ENCODE measurements at regions not wholly inside any gene's neighbourhood (a gene's known extent, or its start where the extent isn't known, plus 50 kb on each side); places are given as distances from the start of the nearest gene placed in this dataset.

DNA sequence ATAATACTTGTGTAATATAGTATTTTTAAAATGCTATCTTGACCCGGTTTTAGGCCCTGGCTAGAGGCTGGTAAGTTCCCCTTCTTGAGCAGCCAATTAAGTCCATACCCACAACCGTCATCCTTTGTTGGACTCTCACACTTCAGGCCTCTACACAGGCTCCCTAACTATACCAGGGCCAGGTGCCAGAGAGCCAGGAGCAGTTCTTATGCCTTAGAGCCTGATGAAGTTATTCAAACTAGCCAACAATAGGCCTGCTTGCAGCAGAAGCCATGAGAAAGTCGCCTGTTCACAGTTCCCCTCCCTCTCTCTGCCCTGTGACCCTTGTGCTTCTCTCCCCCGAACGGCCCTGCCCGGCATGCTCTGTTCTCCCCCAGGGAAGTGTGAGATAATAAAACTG, 454.2 kb upstream of the KLHL29 start:
- no peak overlapping the region for H3K56ac ChIP-seq (ENCODE audit: extremely low read depth, insufficient read depth, low read length)
- H2BK5ac ChIP-seq (ENCODE audit: low read depth, low read length, poor library complexity, severe bottlenecking): no peak overlapping the region
- H3K9me1 ChIP-seq (ENCODE audit: insufficient read depth, low read length): no peaks in the 10 kb centered on the region
- H2AK5ac ChIP-seq (ENCODE audit: low read depth, low read length): no peak overlapping the region
- BruUV-seq (replicated peaks): no TSS peak
- WGBS, 2 experiments (ENCODE audit: extremely low coverage in 2 of 2, insufficient read length in 1 of 2): 60% methylated on average over 1 of the region's 6 CpGs; no CpG with 5 or more reads in 1 of the 2 experiments
- no peak overlapping the region for H4K8ac ChIP-seq (ENCODE audit: low read depth in 2 of 2, low read length in 2 of 2)
- H3K4me2 ChIP-seq (ENCODE audit: low read depth, low read length): no peak overlapping the region
- no peaks in the 10 kb centered on the region for H3K36me3 ChIP-seq (ENCODE audit: control insufficient read depth, insufficient read depth, low read length)
- no peak overlapping the region for H4K5ac ChIP-seq (ENCODE audit: low read depth, low read length)
- H2BK120ac ChIP-seq (ENCODE audit: low read depth, low read length): no peak overlapping the region
- no peaks in the 10 kb centered on the region for H3K79me1 ChIP-seq (ENCODE audit: low read depth in 1 of 2, low read length in 2 of 2)
- no peaks in the 10 kb centered on the region for H3K27me3 ChIP-seq (ENCODE audit: control insufficient read depth, insufficient read depth, low read length)
- no peak overlapping the region for H2AFZ ChIP-seq (replicated peaks; ENCODE audit: low read length, poor library complexity)
- H3K27ac ChIP-seq (ENCODE audit: insufficient read depth, low read length): no peak overlapping the region
- H2AK9ac ChIP-seq (replicated peaks; ENCODE audit: low read depth, low read length, poor library complexity): no peak overlapping the region
- H2BK15ac ChIP-seq (ENCODE audit: low read depth, low read length): no peak overlapping the region
- H2BK20ac ChIP-seq (ENCODE audit: low read depth, low read length): no peak overlapping the region
- H3K9ac ChIP-seq (ENCODE audit: low read depth, low read length): no peak overlapping the region
- H4K91ac ChIP-seq (ENCODE audit: insufficient read depth, low read depth, low read length): no peak overlapping the region
- H4K20me1 ChIP-seq (ENCODE audit: insufficient read depth, low read length): no peaks in the 10 kb centered on the region
- H3K14ac ChIP-seq (replicated peaks; ENCODE audit: low read depth, low read length): no peak overlapping the region
- no peak overlapping the region for H3K23ac ChIP-seq (ENCODE audit: low read depth, low read length)
- dilution Hi-C loops (cut with HindIII; ENCODE audit: low sequenced_read_pairs, unreplicated experiment) (no loop called here), intact Hi-C loops (cut with micrococcal nuclease) (no loop called here), in situ Hi-C loops (cut with MboI; ENCODE audit: low sequenced_read_pairs) (no loop called here)
- ATAC-seq (ENCODE audit: low read depth) (no peak), DNase-seq (no peak)
- H3K4me1 ChIP-seq (ENCODE audit: control insufficient read depth, insufficient read depth, low read length): no peaks in the 10 kb centered on the region
- H3K18ac ChIP-seq (ENCODE audit: low read depth, low read length): no peak overlapping the region
- CTCF ChIA-PET: no interaction called here
- POLR2A ChIA-PET (ENCODE audit: unreplicated experiment): no interaction called here
- TF ChIP-seq CHD1 (IDR thresholded peaks at IDR 0.05; ENCODE audit: low read depth, low read length) (no peak), FOS (IDR thresholded peaks at IDR 0.05; ENCODE audit: low read depth, low read length) (no peak), MAFK (IDR thresholded peaks at IDR 0.05; ENCODE audit: low read depth, low read length) (no peak)
- TF ChIP-seq, protein P1, sequence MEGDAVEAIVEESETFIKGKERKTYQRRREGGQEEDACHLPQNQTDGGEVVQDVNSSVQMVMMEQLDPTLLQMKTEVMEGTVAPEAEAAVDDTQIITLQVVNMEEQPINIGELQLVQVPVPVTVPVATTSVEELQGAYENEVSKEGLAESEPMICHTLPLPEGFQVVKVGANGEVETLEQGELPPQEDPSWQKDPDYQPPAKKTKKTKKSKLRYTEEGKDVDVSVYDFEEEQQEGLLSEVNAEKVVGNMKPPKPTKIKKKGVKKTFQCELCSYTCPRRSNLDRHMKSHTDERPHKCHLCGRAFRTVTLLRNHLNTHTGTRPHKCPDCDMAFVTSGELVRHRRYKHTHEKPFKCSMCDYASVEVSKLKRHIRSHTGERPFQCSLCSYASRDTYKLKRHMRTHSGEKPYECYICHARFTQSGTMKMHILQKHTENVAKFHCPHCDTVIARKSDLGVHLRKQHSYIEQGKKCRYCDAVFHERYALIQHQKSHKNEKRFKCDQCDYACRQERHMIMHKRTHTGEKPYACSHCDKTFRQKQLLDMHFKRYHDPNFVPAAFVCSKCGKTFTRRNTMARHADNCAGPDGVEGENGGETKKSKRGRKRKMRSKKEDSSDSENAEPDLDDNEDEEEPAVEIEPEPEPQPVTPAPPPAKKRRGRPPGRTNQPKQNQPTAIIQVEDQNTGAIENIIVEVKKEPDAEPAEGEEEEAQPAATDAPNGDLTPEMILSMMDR (conservative IDR thresholded peaks at IDR 0.05; ENCODE audit: low read depth, low read length): no peak
- TF ChIP-seq, protein P2, sequence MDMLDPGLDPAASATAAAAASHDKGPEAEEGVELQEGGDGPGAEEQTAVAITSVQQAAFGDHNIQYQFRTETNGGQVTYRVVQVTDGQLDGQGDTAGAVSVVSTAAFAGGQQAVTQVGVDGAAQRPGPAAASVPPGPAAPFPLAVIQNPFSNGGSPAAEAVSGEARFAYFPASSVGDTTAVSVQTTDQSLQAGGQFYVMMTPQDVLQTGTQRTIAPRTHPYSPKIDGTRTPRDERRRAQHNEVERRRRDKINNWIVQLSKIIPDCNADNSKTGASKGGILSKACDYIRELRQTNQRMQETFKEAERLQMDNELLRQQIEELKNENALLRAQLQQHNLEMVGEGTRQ (IDR thresholded peaks at IDR 0.05; ENCODE audit: low read depth, low read length): no peak
- H3K9me3 ChIP-seq (ENCODE audit: control insufficient read depth, insufficient read depth, low read length): peaks cover 11% of the 10 kb centered on the region
- no peak overlapping the region for H3K4me3 ChIP-seq (ENCODE audit: insufficient read depth, low read depth, low read length)
- no peak overlapping the region for H3K4ac ChIP-seq (ENCODE audit: low read depth, low read length)

Measured in IMR-90 (cell line).